Endothelial cell of umbilical vein (primary cell): ENCODE measurements at regions not wholly inside any gene's neighbourhood (a gene's known extent, or its start where the extent isn't known, plus 50 kb on each side); places are given as distances from the start of the nearest gene placed in this dataset.

Experiments
- BruUV-seq: library from RNA; stranded (reverse); fragments of 400-500 nt; replicated peaks from 2 replicates; lab custom pipeline; 2021; lab: Mats Ljungman, UMichigan
- CTCF ChIA-PET: fragments of 300-600, 350-600 bp; sonication (Branson Sonifier 250); formaldehyde crosslinking; loops from one replicate; lab custom pipeline; 2021; ENCODE audit warnings: antibody characterized with exemption, inconsistent platforms; lab: Charles Lee
- POLR2A ChIA-PET: fragments of 300-600, 350-600 bp; sonication (Branson Sonifier 250); formaldehyde crosslinking; loops from one replicate; lab custom pipeline; 2021; ENCODE audit warnings: antibody characterized with exemption, inconsistent platforms; lab: Charles Lee
- DNase-seq: peaks from one replicate; pipeline ENCODE4 v3.0.0-alpha.2; 2011; ENCODE audit warnings: low read depth, low spot score
- FAIRE-seq: peaks from 2 replicates; lab custom pipeline; 2011; peaks lifted over from hg19 to GRCh38; lab: Jason Lieb, UNC
- H2AFZ ChIP-seq: 2 replicates; pipeline ENCODE4 v1.6.0; 2012; ENCODE audit warnings: low read depth, low read length, control low read depth, inconsistent platforms
- H3K27ac ChIP-seq: 2 replicates; pipeline ENCODE4 v1.5.1; 2011; ENCODE audit warnings: low read depth, mild to moderate bottlenecking, control low read depth, low read length, moderate library complexity; ENCODE audit not compliant: insufficient read depth
- H3K27me3 ChIP-seq, 2 experiments: 2 replicates each; pipeline versions ENCODE4 v1.6.0 to v1.6.1; 2011; ENCODE audit warnings: low read length in 2 of 2, mixed read lengths in 1 of 2; ENCODE audit not compliant: control insufficient read depth in 2 of 2, insufficient read depth in 2 of 2
- H3K36me3 ChIP-seq, 2 experiments: 2 replicates in 1 of 2; 3 replicates in 1 of 2; pipeline ENCODE4 v1.5.1; 2011; ENCODE audit warnings: low read length in 2 of 2, mild to moderate bottlenecking in 1 of 2, moderate library complexity in 1 of 2; ENCODE audit not compliant: control insufficient read depth in 2 of 2, insufficient read depth in 2 of 2; ENCODE audit errors: extremely low read depth in 1 of 2
- H3K4me1 ChIP-seq: 3 replicates; pipeline ENCODE4 v1.5.1; 2011; ENCODE audit warnings: mild to moderate bottlenecking, low read length; ENCODE audit not compliant: control insufficient read depth, insufficient read depth; ENCODE audit errors: extremely low read depth
- H3K4me2 ChIP-seq: 2 replicates; pipeline ENCODE4 v1.6.1; 2011; ENCODE audit warnings: low read length, control low read depth, mixed read lengths; ENCODE audit not compliant: insufficient read depth
- H3K4me3 ChIP-seq, 3 experiments: fragments of 200-600 bp in 1 of 3; sonication (generic), shearing (Covaris generic) in 1 of 3; replicated peaks in 1 of 3; 2 replicates each; pipeline ENCODE4 v1.5.1; 2011 to 2016; ENCODE audit warnings: control low read depth in 3 of 3, low read length in 3 of 3, mild to moderate bottlenecking in 2 of 3, inconsistent platforms in 1 of 3, low read depth in 1 of 3, moderate library complexity in 1 of 3; ENCODE audit not compliant: insufficient read depth in 1 of 3
- H3K79me2 ChIP-seq: 2 replicates; pipeline ENCODE4 v1.6.0; 2012; ENCODE audit warnings: low read length, inconsistent platforms; ENCODE audit not compliant: control insufficient read depth, insufficient read depth
- H3K9ac ChIP-seq: replicated peaks from 2 replicates; pipeline ENCODE3; 2011; ENCODE audit warnings: low read length, control low read depth; ENCODE audit not compliant: insufficient read depth; ENCODE audit errors: extremely low read depth
- H3K9me1 ChIP-seq: replicated peaks from 3 replicates; pipeline ENCODE4 v1.6.0; 2011; ENCODE audit warnings: mild to moderate bottlenecking, low read length; ENCODE audit not compliant: control insufficient read depth, insufficient read depth; ENCODE audit errors: extremely low read depth
- H3K9me3 ChIP-seq: replicated peaks from 2 replicates; pipeline ENCODE4 v1.5.1; 2012; ENCODE audit warnings: low read length, inconsistent platforms; ENCODE audit not compliant: control insufficient read depth, insufficient read depth
- H4K20me1 ChIP-seq: replicated peaks from 2 replicates; pipeline ENCODE3; 2011; ENCODE audit warnings: mild to moderate bottlenecking, low read length; ENCODE audit not compliant: control insufficient read depth, insufficient read depth; ENCODE audit errors: extremely low read depth
- EZH2 ChIP-seq: IDR thresholded peaks from 2 replicates; pipeline ENCODE4 v1.6.1; 2012; ENCODE audit warnings: borderline replicate concordance, low read depth, mild to moderate bottlenecking, moderate library complexity, low read length, inconsistent platforms; ENCODE audit not compliant: severe bottlenecking
- FOS ChIP-seq: IDR thresholded peaks from 2 replicates; pipeline ENCODE4 v1.6.1; 2011; ENCODE audit warnings: mild to moderate bottlenecking, low read length, moderate library complexity, borderline replicate concordance; ENCODE audit not compliant: insufficient read depth
- GATA2 ChIP-seq: IDR thresholded peaks from 2 replicates; pipeline ENCODE4 v1.7.0; 2011; ENCODE audit warnings: low read depth, mild to moderate bottlenecking, moderate library complexity, mixed read lengths, low read length; ENCODE audit not compliant: insufficient read length, insufficient read depth
- JUN ChIP-seq: IDR thresholded peaks from 2 replicates; pipeline ENCODE4 v1.6.1; 2011; ENCODE audit warnings: borderline replicate concordance, low read depth; ENCODE audit not compliant: insufficient read length, insufficient read depth
- MYC ChIP-seq: IDR thresholded peaks from one replicate; pipeline ENCODE4 v1.6.1; 2011; ENCODE audit warnings: mild to moderate bottlenecking, low read depth, low read length
- POLR2A ChIP-seq: IDR thresholded peaks from 2 replicates; pipeline ENCODE4 v1.6.1; 2012; ENCODE audit warnings: low read depth, mild to moderate bottlenecking, control low read depth, low read length
- POLR2AphosphoS5 ChIP-seq: IDR thresholded peaks from 2 replicates; pipeline ENCODE4 v1.6.1; 2012; ENCODE audit warnings: low read depth, mild to moderate bottlenecking, control low read depth, low read length, moderate library complexity; ENCODE audit not compliant: insufficient read depth
- dilution Hi-C: fragments of 300-500 bp; cut with MboI; formaldehyde crosslinking; loops from one replicate; pipeline ENCODE4 v1.15.0; 2019; ENCODE audit warnings: low sequenced_read_pairs; ENCODE audit not compliant: extremely low pct_ligation_motif_present
- intact Hi-C: fragments of 100-400 bp; cut with micrococcal nuclease; formaldehyde crosslinking; loops from one replicate; pipeline ENCODE4 v1.10.0; 2022
- TF ChIP-seq, protein P1 (sequence below), 2 donors: IDR thresholded peaks; 1 replicate in 1 of 2; 2 replicates in 1 of 2; pipeline ENCODE4 v1.5.1; 2011; ENCODE audit warnings: low read length in 2 of 2, mild to moderate bottlenecking in 2 of 2, moderate library complexity in 2 of 2, control low read depth in 1 of 2, inconsistent platforms in 1 of 2, low read depth in 1 of 2; ENCODE audit not compliant: insufficient read depth in 1 of 2; ENCODE audit errors: extremely low read depth in 1 of 2
- TF ChIP-seq, protein P2 (sequence below): IDR thresholded peaks from 2 replicates; pipeline ENCODE4 v1.6.1; 2011; ENCODE audit not compliant: insufficient read depth, insufficient read length

DNA sequence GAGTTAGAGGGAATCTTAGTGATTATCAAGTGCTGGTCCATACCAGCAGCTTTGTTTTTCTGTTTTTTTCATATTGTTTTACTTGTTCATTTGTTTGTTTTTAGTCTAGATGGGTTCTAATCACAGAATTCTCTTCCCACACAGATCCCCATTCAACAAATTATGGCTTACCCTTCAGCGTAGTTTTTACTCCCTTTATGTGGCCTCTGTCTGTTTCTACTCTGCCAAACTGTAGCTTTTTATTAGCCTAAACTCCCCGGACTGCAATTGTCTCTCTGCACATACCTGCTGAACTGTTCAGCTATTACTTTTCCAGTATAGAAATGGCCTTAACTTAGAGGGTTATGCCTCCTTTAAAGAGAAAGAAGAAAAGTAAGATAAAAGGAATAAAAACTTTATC is 348.5 kb downstream of the TGFB2 start:
- CTCF ChIA-PET: interaction anchor here (0.8 to 1.1 kb wide), 2 partner anchors 12 to 373 kb away, joined by 3 read pairs; no protein-coding TSS in a partner anchor
- H4K20me1 ChIP-seq: no peaks in the 10 kb centered on the region
- no TSS peak for BruUV-seq
- POLR2A ChIA-PET: no interaction called here
- DNase-seq (no peak), FAIRE-seq (no peak)
- H3K4me2 ChIP-seq: no peak overlapping the region
- H3K9me3 ChIP-seq: no peaks in the 10 kb centered on the region
- no peak overlapping the region for H2AFZ ChIP-seq
- intact Hi-C loops (no loop called here), dilution Hi-C loops (no loop called here)
- no peak overlapping the region for H3K9ac ChIP-seq
- H3K27ac ChIP-seq: no peak overlapping the region
- H3K27me3 ChIP-seq: no peaks in the 10 kb centered on the region
- H3K36me3 ChIP-seq: no peaks in the 10 kb centered on the region
- no peaks in the 10 kb centered on the region for H3K79me2 ChIP-seq
- no peaks in the 10 kb centered on the region for H3K4me1 ChIP-seq
- H3K4me3 ChIP-seq: no peak overlapping the region
- no peaks in the 10 kb centered on the region for H3K9me1 ChIP-seq
- no peak for TF ChIP-seq JUN
- TF ChIP-seq EZH2: no peak
- no peak for TF ChIP-seq POLR2A
- no peak for TF ChIP-seq POLR2AphosphoS5
- no peak for TF ChIP-seq GATA2
- TF ChIP-seq, protein P1, sequence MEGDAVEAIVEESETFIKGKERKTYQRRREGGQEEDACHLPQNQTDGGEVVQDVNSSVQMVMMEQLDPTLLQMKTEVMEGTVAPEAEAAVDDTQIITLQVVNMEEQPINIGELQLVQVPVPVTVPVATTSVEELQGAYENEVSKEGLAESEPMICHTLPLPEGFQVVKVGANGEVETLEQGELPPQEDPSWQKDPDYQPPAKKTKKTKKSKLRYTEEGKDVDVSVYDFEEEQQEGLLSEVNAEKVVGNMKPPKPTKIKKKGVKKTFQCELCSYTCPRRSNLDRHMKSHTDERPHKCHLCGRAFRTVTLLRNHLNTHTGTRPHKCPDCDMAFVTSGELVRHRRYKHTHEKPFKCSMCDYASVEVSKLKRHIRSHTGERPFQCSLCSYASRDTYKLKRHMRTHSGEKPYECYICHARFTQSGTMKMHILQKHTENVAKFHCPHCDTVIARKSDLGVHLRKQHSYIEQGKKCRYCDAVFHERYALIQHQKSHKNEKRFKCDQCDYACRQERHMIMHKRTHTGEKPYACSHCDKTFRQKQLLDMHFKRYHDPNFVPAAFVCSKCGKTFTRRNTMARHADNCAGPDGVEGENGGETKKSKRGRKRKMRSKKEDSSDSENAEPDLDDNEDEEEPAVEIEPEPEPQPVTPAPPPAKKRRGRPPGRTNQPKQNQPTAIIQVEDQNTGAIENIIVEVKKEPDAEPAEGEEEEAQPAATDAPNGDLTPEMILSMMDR (IDR thresholded peaks at IDR 0.05; ENCODE audit: extremely low read depth in 1 of 2, insufficient read depth in 1 of 2, low read depth in 1 of 2, low read length in 2 of 2): no peak
- TF ChIP-seq MYC: no peak
- TF ChIP-seq, protein P2, sequence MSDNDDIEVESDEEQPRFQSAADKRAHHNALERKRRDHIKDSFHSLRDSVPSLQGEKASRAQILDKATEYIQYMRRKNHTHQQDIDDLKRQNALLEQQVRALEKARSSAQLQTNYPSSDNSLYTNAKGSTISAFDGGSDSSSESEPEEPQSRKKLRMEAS: no peak
- no peak for TF ChIP-seq FOS
